SK-N-SH (cell line): ENCODE measurements at regions not wholly inside any gene's neighbourhood (a gene's known extent, or its start where the extent isn't known, plus 50 kb on each side); places are given as distances from the start of the nearest gene placed in this dataset.
A peak's percentile ranks its signal among the peaks of the same experiment; 100 is the strongest.
"Not testable (repeated sequence)": the region's sequence is repeated elsewhere in the genome, so short reads cannot be mapped to it uniquely, and the experiment has no call there.

Experiments used
- CTCF ChIA-PET: fragments of 300-600, 350-600 bp; formaldehyde crosslinking; extraction: SDS; loops from one replicate; lab custom pipeline; 2021; lab: Yijun Ruan, JAX
- POLR2A ChIA-PET: fragments of 350-600 bp; sonication (Branson Sonifier 250); formaldehyde crosslinking; extraction: SDS; loops from one replicate; lab custom pipeline; 2020; ENCODE audit warnings: antibody characterized with exemption, inconsistent platforms; lab: Yijun Ruan, JAX
- DNase-seq: peaks from one replicate; pipeline ENCODE4 v3.0.0; 2012
- H2AFZ ChIP-seq: fragments of 200-600 bp; sonication (generic); 2 replicates; pipeline ENCODE4 v1.8.1; 2016; ENCODE audit warnings: antibody characterized with exemption, mild to moderate bottlenecking, low read depth
- H3F3A ChIP-seq: fragments of 200-600 bp; sonication (generic); replicated peaks from 2 replicates; pipeline ENCODE3; 2016; ENCODE audit warnings: antibody characterized with exemption, mild to moderate bottlenecking; ENCODE audit not compliant: insufficient read depth
- H3K27ac ChIP-seq, 2 experiments: fragments of 200-500 bp in 1 of 2; fragments of 200-600 bp in 1 of 2; sonication (Bioruptor generic) in 1 of 2; sonication (generic), shearing (Covaris generic) in 1 of 2; 2 replicates each; pipeline versions ENCODE4 v1.5.1 to v1.6.1; 2014 to 2016; ENCODE audit warnings: low read depth in 2 of 2, inconsistent platforms in 1 of 2, low read length in 1 of 2, mild to moderate bottlenecking in 1 of 2, mixed read lengths in 1 of 2
- H3K27me3 ChIP-seq: fragments of 200-600 bp; sonication (generic), shearing (Covaris generic); 2 replicates; pipeline ENCODE4 v1.6.1; 2016; ENCODE audit warnings: mixed run types; ENCODE audit not compliant: insufficient read depth
- H3K36me3 ChIP-seq, 2 experiments: fragments of 200-500 bp in 1 of 2; fragments of 200-600 bp in 1 of 2; sonication (Bioruptor generic) in 1 of 2; sonication (generic) in 1 of 2; replicated peaks in 1 of 2; 2 replicates each; pipeline versions ENCODE3 to v1.5.1; 2014 to 2016; ENCODE audit warnings: low read length in 1 of 2, mild to moderate bottlenecking in 1 of 2; ENCODE audit not compliant: insufficient read depth in 2 of 2, control insufficient read depth in 1 of 2
- H3K4me1 ChIP-seq, 2 experiments: fragments of 200-500 bp in 1 of 2; fragments of 200-600 bp in 1 of 2; sonication (Bioruptor generic) in 1 of 2; sonication (generic), shearing (Covaris generic) in 1 of 2; 2 replicates each; pipeline versions ENCODE4 v1.5.1 to v1.6.1; 2014 to 2016; ENCODE audit warnings: low read depth in 1 of 2, low read length in 1 of 2, mixed run types in 1 of 2; ENCODE audit not compliant: insufficient read depth in 2 of 2, control insufficient read depth in 1 of 2
- H3K4me2 ChIP-seq: fragments of 200-600 bp; sonication (generic), shearing (Covaris generic); 2 replicates; pipeline ENCODE4 v1.6.1; 2017; ENCODE audit warnings: mixed run types
- H3K4me3 ChIP-seq, 2 experiments: fragments of 200-500 bp in 1 of 2; fragments of 200-600 bp in 1 of 2; sonication (Bioruptor generic) in 1 of 2; sonication (generic), shearing (Covaris generic) in 1 of 2; 2 replicates each; pipeline versions ENCODE4 v1.5.1 to v1.8.1; 2014 to 2016; ENCODE audit warnings: low read depth in 2 of 2, inconsistent platforms in 1 of 2, low read length in 1 of 2, mild to moderate bottlenecking in 1 of 2, mixed read lengths in 1 of 2, moderate library complexity in 1 of 2
- H3K79me2 ChIP-seq: fragments of 200-600 bp; sonication (generic); 2 replicates; pipeline ENCODE4 v1.8.1; 2017; ENCODE audit warnings: mild to moderate bottlenecking; ENCODE audit not compliant: insufficient read depth
- H3K9ac ChIP-seq: fragments of 200-600 bp; sonication (generic); 2 replicates; pipeline ENCODE4 v1.6.1; 2017; ENCODE audit warnings: mixed run types
- H3K9me2 ChIP-seq: fragments of 200-600 bp; sonication (generic); 2 replicates; pipeline ENCODE4 v1.6.1; 2017; ENCODE audit warnings: mixed run types
- H3K9me3 ChIP-seq: fragments of 200-600 bp; sonication (generic); 2 replicates; pipeline ENCODE4 v1.6.1; 2017; ENCODE audit warnings: mixed run types, mild to moderate bottlenecking, moderate library complexity
- H4K20me1 ChIP-seq: fragments of 200-600 bp; sonication (generic); 2 replicates; pipeline ENCODE4 v1.6.1; 2017; ENCODE audit warnings: mild to moderate bottlenecking, mixed run types; ENCODE audit not compliant: insufficient read depth
- CHD2 ChIP-seq: fragments of 150-350 bp; IDR thresholded peaks from 2 replicates; pipeline ENCODE4 v1.6.1; 2018; ENCODE audit warnings: low read length; ENCODE audit not compliant: partially characterized antibody
- EP300 ChIP-seq, 2 experiments: IDR thresholded peaks; 2 replicates each; pipeline versions ENCODE4 v1.4.0 to v1.6.1; 2012; ENCODE audit warnings: borderline replicate concordance in 1 of 2, low read depth in 1 of 2, low read length in 1 of 2
- FOSL2 ChIP-seq: IDR thresholded peaks from 2 replicates; pipeline ENCODE4 v1.4.0; 2012; ENCODE audit warnings: low read depth, mild to moderate bottlenecking, moderate library complexity, borderline replicate concordance
- GATA2 ChIP-seq: sonication (generic); formaldehyde crosslinking; IDR thresholded peaks from 2 replicates; pipeline ENCODE4 v1.5.0; 2020; ENCODE audit warnings: mild to moderate bottlenecking, missing genetic modification reagents
- JUND ChIP-seq: IDR thresholded peaks from 2 replicates; pipeline ENCODE4 v1.4.0; 2012
- MXI1 ChIP-seq: IDR thresholded peaks from 2 replicates; pipeline ENCODE4 v1.6.1; 2012; ENCODE audit warnings: mild to moderate bottlenecking, low read depth, low read length, improper control_type of control experiment
- NRF1 ChIP-seq: IDR thresholded peaks from 2 replicates; pipeline ENCODE4 v1.6.1; 2012; ENCODE audit warnings: low read depth, mild to moderate bottlenecking, low read length
- RAD21 ChIP-seq: IDR thresholded peaks from 2 replicates; pipeline ENCODE4 v1.6.1; 2012; ENCODE audit warnings: mild to moderate bottlenecking, low read length
- RCOR1 ChIP-seq: fragments of 150-350 bp; IDR thresholded peaks from 2 replicates; pipeline ENCODE4 v1.6.1; 2017; ENCODE audit warnings: antibody characterized with exemption, low read length
- SMC3 ChIP-seq: IDR thresholded peaks from 2 replicates; pipeline ENCODE4 v1.6.1; 2012; ENCODE audit warnings: low read depth, low read length, improper control_type of control experiment
- TAF1 ChIP-seq: IDR thresholded peaks from 2 replicates; pipeline ENCODE4 v1.6.1; 2012; ENCODE audit warnings: low read depth, mild to moderate bottlenecking, low read length, moderate library complexity, borderline replicate concordance
- YY1 ChIP-seq: IDR thresholded peaks from 2 replicates; pipeline ENCODE4 v1.4.0; 2012; ENCODE audit warnings: low read depth, mild to moderate bottlenecking
- ZBTB33 ChIP-seq: IDR thresholded peaks from 2 replicates; pipeline ENCODE4 v1.4.0; 2012; ENCODE audit warnings: low read depth, borderline replicate concordance
- WGBS: methylation state at CpG from one replicate; pipeline ENCODE4 v1.1.6; 2017; ENCODE audit warnings: low lambda C conversion rate; 5-methylcytosine and 5-hydroxymethylcytosine counted together

- Histone ChIP-seq H3K27me3 (no peaks in the 10 kb centered on the region), H2AFZ (no peak overlapping the region), H3F3A (no peaks in the 10 kb centered on the region), H3K79me2 (no peaks in the 10 kb centered on the region), H3K9me2 (no peaks in the 10 kb centered on the region), H3K27ac (peak overlapping the region in 1 of 2 experiments; percentile 79; a peak in 2 of 4 replicates), H3K9me3 (no peaks in the 10 kb centered on the region), H3K9ac (no peak overlapping the region), H3K4me1 (peaks cover 0 to 13% of the 10 kb centered on the region in 2 experiments; a peak in 1 of 4 replicates), H4K20me1 (no peaks in the 10 kb centered on the region), H3K4me3 (no peak overlapping the region; a peak in 1 of 4 replicates), H3K4me2 (no peak overlapping the region), H3K36me3 (no peaks in the 10 kb centered on the region)
- DNase-seq: peak; percentile 79
- ChIA-PET CTCF (interaction anchor here (1.1 to 1.9 kb wide), 2 partner anchors 44 to 47 kb away, joined by 3 to 6 read pairs; no protein-coding TSS in a partner anchor), POLR2A (no interaction called here)
- 7% methylated on average over 10 of the region's 10 CpGs for WGBS
- no peak; the same call in none of the 2 replicates for TF ChIP-seq RAD21
- TF ChIP-seq RCOR1: peak; percentile 42; the same call in 1 of the 2 replicates
- TF ChIP-seq CHD2: peak; percentile 29
- peak in 1 of 2 experiments; percentile 72; a peak in 2 of 4 replicates for TF ChIP-seq EP300 (IDR thresholded peaks at IDR 0.05; ENCODE audit: borderline replicate concordance in 1 of 2, low read depth in 1 of 2, low read length in 1 of 2)
- peak; percentile 45; the same call in 1 of the 2 replicates for TF ChIP-seq GATA2 (CRISPR knock-in tag)
Observed at GRCh38 chr7:68224041-68224741, 1227.6 kb downstream of the TYW1 start.

GRCh38 chr7:68231011-68231410 lies 1234.4 kb downstream of the TYW1 start:
- H3K9ac ChIP-seq, H3K4me2 ChIP-seq, H3K27ac ChIP-seq, H3K36me3 ChIP-seq, H3K4me1 ChIP-seq, H3K9me3 ChIP-seq, H3K79me2 ChIP-seq, H3K27me3 ChIP-seq, H3K4me3 ChIP-seq, DNase-seq, H3K9me2 ChIP-seq, CTCF ChIA-PET, H4K20me1 ChIP-seq, POLR2A ChIA-PET, H3F3A ChIP-seq, H2AFZ ChIP-seq: not testable (repeated sequence)
- WGBS: 85% methylated on average over 11 of the region's 28 CpGs

- H3K9ac ChIP-seq: no peak overlapping the region
Observed at GRCh38 chr7:68235937-68236336, 1239.3 kb downstream of the TYW1 start.

More at GRCh38 chr7:68235937-68236336, 1239.3 kb downstream of the TYW1 start:
- Histone ChIP-seq H3K9me3 (no peaks in the 10 kb centered on the region), H3K4me3 (no peak overlapping the region), H3K79me2 (no peaks in the 10 kb centered on the region), H3K4me1 (no peaks in the 10 kb centered on the region), H3K36me3 (no peaks in the 10 kb centered on the region), H3K27me3 (no peaks in the 10 kb centered on the region), H2AFZ (no peak overlapping the region), H3F3A (no peaks in the 10 kb centered on the region), H4K20me1 (no peaks in the 10 kb centered on the region), H3K27ac (no peak overlapping the region), H3K4me2 (no peak overlapping the region), H3K9me2 (no peaks in the 10 kb centered on the region)
- ChIA-PET POLR2A (no interaction called here), CTCF (no interaction called here)
- TF ChIP-seq ZBTB33 (no peak), NRF1 (no peak), SMC3 (no peak), TAF1 (no peak), JUND (no peak), FOSL2 (no peak), MXI1 (no peak), YY1 (no peak), EP300 (IDR thresholded peaks at IDR 0.05; ENCODE audit: borderline replicate concordance in 1 of 2, low read depth in 1 of 2, low read length in 1 of 2) (no peak)
- WGBS: 38% methylated on average over 1 of the region's 1 CpG
- DNase-seq: no peak
